GM18868 (cell line): ENCODE measurements at regions not wholly inside any gene's neighbourhood (a gene's known extent, or its start where the extent isn't known, plus 50 kb on each side); places are given as distances from the start of the nearest gene placed in this dataset.
"Not testable (repeated sequence)": the region's sequence is repeated elsewhere in the genome, so short reads cannot be mapped to it uniquely, and the experiment has no call there.

Experiments used
- ATAC-seq: cut with Tn5 transposase; IDR thresholded peaks from one replicate; pipeline ENCODE4 v1.9.1; 2021; ENCODE audit warnings: mild to moderate bottlenecking, moderate library complexity; ENCODE audit not compliant: unreplicated experiment

GRCh38 chr3:104412608-104413580 is 953.8 kb upstream of the ALCAM start:
- ATAC-seq, result no peak

GRCh38 chr3:104428337-104428925 is 938.3 kb upstream of the ALCAM start:
- peak; percentile 45 for ATAC-seq

DNA sequence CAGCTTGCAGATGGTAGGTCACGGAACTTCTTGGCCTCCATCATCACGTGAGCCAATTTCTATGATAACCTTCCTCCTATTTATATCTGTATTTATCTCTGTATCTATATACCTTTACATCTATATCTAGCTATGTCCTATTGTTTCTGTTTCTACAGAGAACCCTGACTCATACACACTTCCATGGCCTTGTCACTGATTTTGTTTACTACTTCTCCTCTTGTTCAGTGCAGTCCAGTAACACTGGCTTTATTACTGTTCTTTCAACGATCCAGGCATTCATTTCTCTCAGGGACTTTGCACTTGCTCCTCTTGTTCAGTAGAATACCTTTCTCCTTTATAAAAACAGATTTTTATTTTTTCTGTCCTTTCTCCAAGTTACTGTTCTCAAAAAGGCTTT is 937.0 kb upstream of the ALCAM start:
- no peak for ATAC-seq

GRCh38 chr3:104436506-104436905 is 930.2 kb upstream of the ALCAM start:
- no peak for ATAC-seq

DNA sequence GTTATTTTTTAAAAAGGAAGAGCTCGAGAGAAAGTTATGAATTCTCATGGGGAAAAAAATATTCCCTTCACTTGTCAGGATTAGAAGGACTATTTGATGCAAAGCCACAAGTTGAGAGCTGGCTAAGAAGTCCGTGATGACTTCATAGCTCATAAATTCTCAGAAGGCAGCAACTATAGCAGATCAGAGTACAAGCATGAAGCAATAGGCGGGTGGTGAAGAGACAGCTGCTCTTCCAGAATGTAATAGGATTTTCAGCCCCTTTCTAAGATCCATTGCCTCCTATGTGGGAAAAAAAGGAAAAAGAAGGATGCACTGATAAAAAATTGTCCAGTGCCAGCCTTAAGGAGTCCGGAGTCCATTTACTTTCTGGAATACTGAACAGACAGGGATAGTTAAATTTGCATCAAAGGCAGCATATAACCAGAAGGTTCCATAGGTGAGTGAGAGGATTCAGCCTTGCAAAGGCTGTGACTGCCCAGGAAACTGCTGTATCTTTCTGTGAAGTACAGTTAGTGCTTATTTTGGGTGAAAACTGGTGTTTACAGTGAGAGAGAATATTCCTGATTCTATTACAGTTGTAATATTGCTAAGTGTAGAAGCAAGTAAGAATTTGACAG is 929.5 kb upstream of the ALCAM start:
- no peak for ATAC-seq

DNA sequence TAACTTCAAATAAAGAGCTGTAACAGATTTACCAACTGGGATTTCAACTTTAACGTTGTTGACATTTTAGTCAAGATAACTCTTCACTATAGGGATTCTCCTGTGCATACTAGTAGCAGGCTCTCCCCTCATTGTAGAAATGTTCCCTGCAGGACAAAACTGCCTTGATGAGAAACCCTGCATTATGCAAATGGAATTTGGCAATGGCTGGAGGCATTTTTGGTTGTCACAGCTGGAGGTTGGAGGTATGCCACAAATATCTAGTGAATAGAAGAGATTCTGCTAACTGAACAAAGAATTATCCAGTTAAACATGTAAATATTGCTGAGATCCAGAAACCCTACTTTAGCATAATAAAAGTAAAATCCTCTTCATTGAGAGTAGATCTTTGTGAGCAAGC is 928.8 kb upstream of the ALCAM start:
- ATAC-seq, result no peak

DNA sequence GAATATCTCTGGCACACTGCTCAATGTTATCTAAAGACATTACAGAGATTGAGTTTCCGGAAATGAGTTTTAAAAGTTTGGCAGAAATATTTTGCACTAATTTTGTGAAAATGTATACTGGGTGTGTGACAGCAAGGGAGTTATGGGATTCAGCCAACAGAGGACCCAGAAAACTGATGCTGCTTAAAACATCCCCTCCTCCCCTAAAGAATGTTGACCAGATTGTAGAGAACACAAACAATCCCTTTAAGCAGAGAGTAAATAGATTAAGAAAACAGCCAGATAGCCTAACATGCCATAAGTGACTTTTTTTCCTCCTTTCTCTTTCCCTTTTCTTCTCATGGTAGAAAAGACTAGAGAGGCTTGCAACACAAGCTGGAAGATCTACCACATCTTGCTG is 928.0 kb upstream of the ALCAM start:
- no peak for ATAC-seq

- not testable (repeated sequence) for ATAC-seq
These were observed 921.3 kb upstream of the ALCAM start for GRCh38 chr3:104445252-104445919.

- ATAC-seq, result no peak
These were observed 919.0 kb upstream of the ALCAM start for GRCh38 chr3:104447681-104448080.

DNA sequence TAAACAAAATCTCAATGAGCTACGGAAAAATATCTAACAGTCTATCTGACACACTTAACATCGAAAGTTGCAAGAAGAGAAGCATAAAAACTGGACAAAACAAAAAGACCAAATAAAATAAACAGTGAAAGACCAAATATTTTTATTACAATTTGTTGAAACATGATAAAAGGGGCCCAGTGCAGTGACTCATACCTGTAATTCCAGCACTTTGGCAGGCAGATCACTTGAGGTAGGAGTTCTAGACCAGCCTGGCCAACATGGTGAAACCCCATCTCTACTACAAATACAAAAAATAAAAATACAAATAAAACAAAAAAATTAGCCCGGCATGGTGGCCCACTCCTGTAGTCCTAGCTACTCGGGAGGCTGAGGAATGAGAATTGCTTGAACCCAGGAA is 914.0 kb upstream of the ALCAM start:
- ATAC-seq, result no peak

DNA sequence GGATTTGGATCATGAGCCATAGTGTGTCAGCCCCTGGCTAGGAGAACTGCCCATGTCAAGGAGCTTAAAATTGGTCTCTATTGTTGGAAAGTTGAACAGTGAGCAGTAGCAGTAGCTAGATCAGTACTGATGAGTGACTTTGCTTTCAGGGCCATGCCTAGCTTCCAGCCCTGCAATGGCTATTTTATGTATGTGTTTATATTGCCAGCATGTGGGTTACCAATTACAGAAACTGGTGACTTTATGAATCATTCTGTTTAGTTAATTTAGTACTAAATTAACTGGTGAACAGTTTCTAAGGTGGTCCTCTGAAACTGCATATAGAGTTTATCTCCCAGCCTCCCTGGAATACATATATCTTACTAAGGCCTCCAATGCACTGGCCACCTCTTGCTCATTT is 908.1 kb upstream of the ALCAM start:
- ATAC-seq, result no peak

GRCh38 chr3:104460477-104461406 is 906.0 kb upstream of the ALCAM start:
- ATAC-seq, result no peak

DNA sequence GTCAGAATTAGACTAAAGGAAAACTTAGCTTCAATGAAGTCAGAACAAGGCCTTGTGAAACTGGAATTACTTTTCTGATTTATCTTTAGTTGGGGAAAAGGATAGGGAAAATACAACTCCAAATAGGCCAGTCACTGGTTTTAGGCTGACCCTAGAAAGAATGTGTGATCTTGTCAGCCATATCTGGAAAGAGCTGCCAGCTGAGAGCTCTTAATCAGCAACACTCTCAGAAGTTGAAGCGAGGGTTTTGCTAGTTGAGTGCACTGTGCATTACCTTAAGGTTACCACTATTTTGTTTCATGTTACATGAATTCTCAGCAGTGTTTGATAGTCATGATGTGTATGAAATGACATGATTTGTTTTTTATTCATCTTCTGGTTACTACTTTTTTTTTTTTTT is 905.3 kb upstream of the ALCAM start:
- no peak for ATAC-seq

GRCh38 chr3:104472221-104472620 is 894.5 kb upstream of the ALCAM start:
- no peak for ATAC-seq

DNA sequence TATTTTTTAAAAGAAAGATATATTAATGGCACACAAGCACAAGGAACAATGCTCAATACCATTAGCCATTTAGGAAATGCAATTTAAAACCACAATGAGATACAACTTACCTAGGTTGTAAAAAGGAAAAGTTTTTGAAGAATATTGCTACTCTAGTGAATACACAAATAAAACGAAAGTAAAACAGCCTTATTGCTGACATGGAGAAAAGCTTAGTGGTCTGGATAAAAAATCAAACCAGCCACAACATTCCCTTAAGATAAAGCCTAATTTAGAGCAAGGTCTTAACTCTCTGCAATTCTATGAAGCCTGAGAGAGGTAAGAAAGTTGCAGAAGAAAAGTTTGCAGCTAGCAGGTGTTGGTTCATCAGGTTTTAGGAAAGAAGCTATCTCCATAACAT is 892.7 kb upstream of the ALCAM start:
- no peak for ATAC-seq

GRCh38 chr3:104503022-104503421 is 863.7 kb upstream of the ALCAM start:
- no peak for ATAC-seq

DNA sequence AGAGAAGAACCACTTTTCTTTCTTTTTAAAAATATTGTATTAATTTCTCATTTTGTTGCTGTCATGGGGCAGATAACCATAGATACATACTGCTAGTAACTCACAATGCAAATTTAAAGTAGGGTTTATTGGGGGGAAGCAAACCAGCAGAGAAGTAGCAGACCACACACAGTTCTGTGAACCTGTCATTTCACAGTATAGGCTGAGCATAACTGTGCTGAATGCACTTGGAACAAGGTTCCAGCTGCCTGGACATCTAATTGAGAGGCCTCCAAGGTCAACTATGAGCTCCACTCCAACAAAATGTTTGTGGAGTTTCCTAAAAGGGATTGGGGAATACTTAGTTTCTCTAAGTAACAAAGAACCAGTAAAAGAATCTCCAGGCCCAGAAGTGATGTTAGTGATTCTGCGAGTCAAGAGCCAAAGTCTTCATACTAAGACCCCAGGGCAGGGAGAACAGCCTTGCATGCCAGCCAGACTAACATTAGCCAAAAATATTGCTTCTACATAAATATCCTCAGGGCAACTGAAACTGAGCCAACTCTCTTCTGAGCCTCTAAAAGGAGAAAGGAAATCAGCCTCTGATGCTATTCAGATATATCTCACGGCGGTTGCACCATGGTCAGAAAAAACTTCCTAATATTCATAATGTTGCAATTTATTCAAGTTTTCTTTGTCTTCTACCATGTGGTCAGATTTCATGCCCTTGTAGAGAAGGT is 856.4 kb upstream of the ALCAM start:
- ATAC-seq, result peak; percentile 53

GRCh38 chr3:104514371-104514770 is 852.3 kb upstream of the ALCAM start:
- no peak for ATAC-seq

GRCh38 chr3:104514776-104515175 is 851.9 kb upstream of the ALCAM start:
- ATAC-seq, result no peak

DNA sequence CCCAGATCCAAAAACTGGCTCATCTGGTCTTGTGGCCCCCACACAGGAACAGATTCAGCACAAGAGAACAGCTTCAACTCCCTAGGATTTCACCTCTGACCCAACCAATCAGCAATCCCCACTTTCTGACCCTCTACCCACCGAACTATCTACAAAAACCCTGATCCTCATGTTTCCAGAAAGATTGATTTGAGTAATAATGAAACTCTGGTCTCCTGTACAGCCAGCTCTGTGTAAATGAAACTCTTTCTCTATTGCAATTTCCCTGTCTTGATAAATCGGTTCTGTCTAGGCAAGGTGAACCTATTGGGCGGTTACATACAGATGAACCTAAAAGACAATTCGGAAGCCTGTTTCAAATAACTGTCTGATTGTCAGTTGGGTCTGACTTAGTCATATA is 847.6 kb upstream of the ALCAM start:
- peak; percentile 27 for ATAC-seq
